ENCODE measurements at regions not wholly inside any gene's neighbourhood (a gene's known extent, or its start where the extent isn't known, plus 50 kb on each side); places are given as distances from the start of the nearest gene placed in this dataset.
A peak's percentile ranks its signal among the peaks of the same experiment; 100 is the strongest.

- TF ChIP-seq, protein P1, sequence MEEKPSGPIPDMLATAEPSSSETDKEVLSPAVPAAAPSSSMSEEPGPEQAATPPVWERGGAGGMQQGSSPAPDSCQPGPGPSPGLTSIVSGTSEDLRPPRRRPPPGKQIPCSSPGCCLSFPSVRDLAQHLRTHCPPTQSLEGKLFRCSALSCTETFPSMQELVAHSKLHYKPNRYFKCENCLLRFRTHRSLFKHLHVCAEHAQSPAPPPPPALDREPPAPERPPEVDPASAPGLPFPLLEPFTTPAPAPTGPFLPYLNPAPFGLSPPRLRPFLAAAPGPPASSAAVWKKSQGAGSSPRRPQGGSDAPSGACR (CRISPR knock-in tag; IDR thresholded peaks at IDR 0.05): peak; percentile 78; the same call in 1 of the 2 replicates
- TF ChIP-seq TAF15 (IDR thresholded peaks at IDR 0.05; ENCODE audit: low read depth, low read length, poor library complexity, severe bottlenecking): no peak
- no peak; the same call in 1 of the 2 replicates for TF ChIP-seq MBD4 (IDR thresholded peaks at IDR 0.05; ENCODE audit: borderline replicate concordance, low read length)
- TF ChIP-seq PRDM10 (CRISPR knock-in tag; IDR thresholded peaks at IDR 0.05; ENCODE audit: low read depth): no peak
- no peak for TF ChIP-seq TCF7L2 (IDR thresholded peaks at IDR 0.05; ENCODE audit: low read depth, low read length)
- no peak for TF ChIP-seq ZSCAN31 (CRISPR knock-in tag; IDR thresholded peaks at IDR 0.05; ENCODE audit: low read depth)
- 0 out of 2 replicates have a peak, but pooled peaks have one; percentile 30 for TF ChIP-seq TP53 (CRISPR knock-in tag; conservative IDR thresholded peaks at IDR 0.05)
- TF ChIP-seq ZFP36L2 (CRISPR knock-in tag; IDR thresholded peaks at IDR 0.05): no peak
- no peak for TF ChIP-seq CAMTA2 (CRISPR knock-in tag; IDR thresholded peaks at IDR 0.05; ENCODE audit: borderline replicate concordance)
- no peak for TF ChIP-seq ZNF20 (CRISPR knock-in tag; IDR thresholded peaks at IDR 0.05)
- TF ChIP-seq, protein P2, sequence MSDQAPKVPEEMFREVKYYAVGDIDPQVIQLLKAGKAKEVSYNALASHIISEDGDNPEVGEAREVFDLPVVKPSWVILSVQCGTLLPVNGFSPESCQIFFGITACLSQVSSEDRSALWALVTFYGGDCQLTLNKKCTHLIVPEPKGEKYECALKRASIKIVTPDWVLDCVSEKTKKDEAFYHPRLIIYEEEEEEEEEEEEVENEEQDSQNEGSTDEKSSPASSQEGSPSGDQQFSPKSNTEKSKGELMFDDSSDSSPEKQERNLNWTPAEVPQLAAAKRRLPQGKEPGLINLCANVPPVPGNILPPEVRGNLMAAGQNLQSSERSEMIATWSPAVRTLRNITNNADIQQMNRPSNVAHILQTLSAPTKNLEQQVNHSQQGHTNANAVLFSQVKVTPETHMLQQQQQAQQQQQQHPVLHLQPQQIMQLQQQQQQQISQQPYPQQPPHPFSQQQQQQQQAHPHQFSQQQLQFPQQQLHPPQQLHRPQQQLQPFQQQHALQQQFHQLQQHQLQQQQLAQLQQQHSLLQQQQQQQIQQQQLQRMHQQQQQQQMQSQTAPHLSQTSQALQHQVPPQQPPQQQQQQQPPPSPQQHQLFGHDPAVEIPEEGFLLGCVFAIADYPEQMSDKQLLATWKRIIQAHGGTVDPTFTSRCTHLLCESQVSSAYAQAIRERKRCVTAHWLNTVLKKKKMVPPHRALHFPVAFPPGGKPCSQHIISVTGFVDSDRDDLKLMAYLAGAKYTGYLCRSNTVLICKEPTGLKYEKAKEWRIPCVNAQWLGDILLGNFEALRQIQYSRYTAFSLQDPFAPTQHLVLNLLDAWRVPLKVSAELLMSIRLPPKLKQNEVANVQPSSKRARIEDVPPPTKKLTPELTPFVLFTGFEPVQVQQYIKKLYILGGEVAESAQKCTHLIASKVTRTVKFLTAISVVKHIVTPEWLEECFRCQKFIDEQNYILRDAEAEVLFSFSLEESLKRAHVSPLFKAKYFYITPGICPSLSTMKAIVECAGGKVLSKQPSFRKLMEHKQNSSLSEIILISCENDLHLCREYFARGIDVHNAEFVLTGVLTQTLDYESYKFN (CRISPR knock-in tag; conservative IDR thresholded peaks at IDR 0.05): peak; percentile 38
- TF ChIP-seq POLR2G (IDR thresholded peaks at IDR 0.05; ENCODE audit: low read depth, low read length): peak; percentile 62
- TF ChIP-seq MIER3 (CRISPR knock-in tag; IDR thresholded peaks at IDR 0.05; ENCODE audit: borderline replicate concordance): peak; percentile 13; the same call in 1 of the 2 replicates
- TF ChIP-seq THRA (CRISPR knock-in tag; IDR thresholded peaks at IDR 0.05; ENCODE audit: borderline replicate concordance): peak; percentile 84; the same call in 1 of the 2 replicates
- no peak for TF ChIP-seq ZNF121 (CRISPR knock-in tag; IDR thresholded peaks at IDR 0.05)
- TF ChIP-seq ZNF768 (CRISPR knock-in tag; IDR thresholded peaks at IDR 0.05): no peak
- TF ChIP-seq ZNF230 (CRISPR knock-in tag; IDR thresholded peaks at IDR 0.05): no peak
These were observed 132.7 kb upstream of the DMRT1 start (continued) for GRCh38 chr9:708551-709432.

Data from HepG2 (cell line).